ENCODE measurements at regions not wholly inside any gene's neighbourhood (a gene's known extent, or its start where the extent isn't known, plus 50 kb on each side); places are given as distances from the start of the nearest gene placed in this dataset.

DNA sequence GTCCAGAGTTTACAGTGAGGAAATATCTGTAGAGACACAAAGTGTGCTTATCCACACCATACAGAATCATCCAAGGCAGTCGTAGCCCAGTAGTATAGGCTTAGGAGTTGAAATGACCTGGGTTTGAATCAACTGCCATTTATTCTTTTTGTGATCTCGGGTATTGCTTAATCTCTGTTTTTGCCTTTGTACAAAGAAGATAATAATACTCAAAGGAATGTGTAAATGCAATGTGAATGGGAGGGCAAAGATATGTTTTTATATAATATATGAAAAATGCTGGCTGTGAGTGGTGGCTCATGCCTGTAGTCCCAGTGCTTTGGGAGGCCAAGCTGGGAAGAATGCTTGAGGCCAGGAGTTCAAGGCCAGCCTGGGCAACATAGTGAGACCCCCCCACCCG, 141.1 kb downstream of the SPATA31D1 start:
- TF ChIP-seq, protein P1, sequence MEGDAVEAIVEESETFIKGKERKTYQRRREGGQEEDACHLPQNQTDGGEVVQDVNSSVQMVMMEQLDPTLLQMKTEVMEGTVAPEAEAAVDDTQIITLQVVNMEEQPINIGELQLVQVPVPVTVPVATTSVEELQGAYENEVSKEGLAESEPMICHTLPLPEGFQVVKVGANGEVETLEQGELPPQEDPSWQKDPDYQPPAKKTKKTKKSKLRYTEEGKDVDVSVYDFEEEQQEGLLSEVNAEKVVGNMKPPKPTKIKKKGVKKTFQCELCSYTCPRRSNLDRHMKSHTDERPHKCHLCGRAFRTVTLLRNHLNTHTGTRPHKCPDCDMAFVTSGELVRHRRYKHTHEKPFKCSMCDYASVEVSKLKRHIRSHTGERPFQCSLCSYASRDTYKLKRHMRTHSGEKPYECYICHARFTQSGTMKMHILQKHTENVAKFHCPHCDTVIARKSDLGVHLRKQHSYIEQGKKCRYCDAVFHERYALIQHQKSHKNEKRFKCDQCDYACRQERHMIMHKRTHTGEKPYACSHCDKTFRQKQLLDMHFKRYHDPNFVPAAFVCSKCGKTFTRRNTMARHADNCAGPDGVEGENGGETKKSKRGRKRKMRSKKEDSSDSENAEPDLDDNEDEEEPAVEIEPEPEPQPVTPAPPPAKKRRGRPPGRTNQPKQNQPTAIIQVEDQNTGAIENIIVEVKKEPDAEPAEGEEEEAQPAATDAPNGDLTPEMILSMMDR (IDR thresholded peaks at IDR 0.05; ENCODE audit: poor library complexity, severe bottlenecking) = no peak
- ATAC-seq (ENCODE audit: low read depth) (no peak), DNase-seq (ENCODE audit: low spot score) (no peak)
- Histone ChIP-seq H3K4me3 (ENCODE audit: severe bottlenecking) (no peak overlapping the region), H3K27me3 (ENCODE audit: insufficient read depth, poor library complexity, severe bottlenecking) (no peaks in the 10 kb centered on the region), H3K27ac (ENCODE audit: poor library complexity, severe bottlenecking) (no peak overlapping the region), H3K4me1 (ENCODE audit: insufficient read depth, poor library complexity, severe bottlenecking) (no peaks in the 10 kb centered on the region), H3K36me3 (ENCODE audit: low read depth) (no peaks in the 10 kb centered on the region), H3K9me3 (ENCODE audit: severe bottlenecking) (no peaks in the 10 kb centered on the region)

DNA sequence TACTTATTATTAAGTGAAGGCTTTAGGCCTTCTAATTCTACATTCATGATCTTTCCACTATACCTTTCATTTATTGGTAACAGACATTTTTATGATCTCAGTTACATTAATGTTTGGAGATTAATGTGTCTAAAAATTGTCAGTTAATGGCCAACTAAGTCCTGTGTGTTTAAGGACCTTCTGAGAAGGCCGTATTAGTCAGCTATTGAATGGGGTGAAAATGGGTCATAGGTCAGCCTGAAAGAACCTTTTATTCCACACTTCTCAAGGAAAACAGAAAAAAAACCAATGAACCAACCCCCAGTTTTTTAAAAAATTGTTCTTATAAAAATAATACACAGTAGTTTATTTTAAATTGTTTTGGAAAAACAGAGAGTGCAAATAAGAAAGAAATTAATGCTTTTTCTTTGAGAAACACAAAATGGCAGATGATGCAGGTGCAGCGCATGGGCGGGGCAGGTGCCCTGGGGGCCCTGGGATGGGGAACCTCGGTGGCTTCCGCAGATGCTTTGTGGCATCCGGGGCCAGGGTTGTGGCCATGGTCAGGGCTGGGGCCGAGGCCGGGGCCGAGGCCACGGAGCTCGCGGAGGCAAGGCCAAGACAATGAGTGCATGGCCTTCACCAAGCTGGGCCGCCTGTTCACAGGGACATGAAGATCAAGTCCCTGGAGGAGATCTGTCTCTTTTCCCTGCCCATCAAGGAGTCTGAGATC, 141.9 kb downstream of the SPATA31D1 start:
- TF ChIP-seq, protein P1 (IDR thresholded peaks at IDR 0.05; ENCODE audit: poor library complexity, severe bottlenecking) = no peak
- H3K4me1 ChIP-seq (ENCODE audit: insufficient read depth, poor library complexity, severe bottlenecking) = no peaks in the 10 kb centered on the region
- no peak for ATAC-seq (ENCODE audit: low read depth)
- H3K27ac ChIP-seq (ENCODE audit: poor library complexity, severe bottlenecking) = no peak overlapping the region
- no peaks in the 10 kb centered on the region for H3K27me3 ChIP-seq (ENCODE audit: insufficient read depth, poor library complexity, severe bottlenecking)
- no peaks in the 10 kb centered on the region for H3K36me3 ChIP-seq (ENCODE audit: low read depth)
- H3K9me3 ChIP-seq (ENCODE audit: severe bottlenecking) = no peaks in the 10 kb centered on the region
- no peak overlapping the region for H3K4me3 ChIP-seq (ENCODE audit: severe bottlenecking)
- no peak for DNase-seq (ENCODE audit: low spot score)

DNA sequence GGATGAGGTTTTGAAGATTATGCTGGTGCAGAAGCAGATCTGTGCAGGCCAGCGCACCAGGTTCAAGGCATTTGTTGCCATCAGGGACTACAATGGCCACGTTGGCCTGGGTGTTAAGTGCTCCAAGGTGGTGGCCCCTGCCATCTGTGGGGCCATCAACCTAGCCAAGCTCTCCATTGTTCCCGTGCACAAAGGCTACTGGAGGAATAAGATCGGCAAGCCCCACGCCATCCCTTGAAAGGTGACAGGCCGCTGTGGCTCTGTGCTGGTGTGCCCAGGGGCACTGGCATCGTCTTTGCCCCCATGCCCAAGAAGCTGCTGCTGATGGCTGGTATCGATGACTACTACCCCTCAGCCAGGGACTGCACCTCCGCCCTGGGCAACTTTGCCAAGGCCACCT, 142.5 kb downstream of the SPATA31D1 start:
- Histone ChIP-seq H3K4me3 (ENCODE audit: severe bottlenecking) (no peak overlapping the region), H3K27me3 (ENCODE audit: insufficient read depth, poor library complexity, severe bottlenecking) (no peaks in the 10 kb centered on the region), H3K9me3 (ENCODE audit: severe bottlenecking) (no peaks in the 10 kb centered on the region), H3K36me3 (ENCODE audit: low read depth) (no peaks in the 10 kb centered on the region), H3K4me1 (ENCODE audit: insufficient read depth, poor library complexity, severe bottlenecking) (no peaks in the 10 kb centered on the region), H3K27ac (ENCODE audit: poor library complexity, severe bottlenecking) (no peak overlapping the region)
- TF ChIP-seq, protein P1 (IDR thresholded peaks at IDR 0.05; ENCODE audit: poor library complexity, severe bottlenecking) = no peak
- no peak for DNase-seq (ENCODE audit: low spot score)
- ATAC-seq (ENCODE audit: low read depth) = no peak

DNA sequence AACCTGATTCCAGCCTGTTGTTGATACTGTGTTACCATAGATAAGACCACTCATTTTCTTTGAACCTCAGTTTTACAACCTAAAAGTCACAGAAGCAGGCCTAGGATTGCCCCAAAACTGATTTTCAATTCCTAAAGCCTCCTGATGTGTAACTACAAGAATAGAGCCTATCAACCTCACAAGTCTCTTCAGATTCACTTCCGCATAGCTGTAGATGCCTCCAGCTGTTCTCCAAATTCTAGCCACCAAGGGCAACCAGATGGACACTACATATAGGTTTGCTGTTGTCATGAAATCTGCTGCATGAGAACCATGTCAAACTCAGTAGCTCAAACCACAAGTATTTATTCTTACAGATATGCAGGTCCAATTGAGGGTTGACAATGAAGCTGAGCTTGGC, 143.5 kb downstream of the SPATA31D1 start:
- H3K27ac ChIP-seq (ENCODE audit: poor library complexity, severe bottlenecking) = no peak overlapping the region
- H3K27me3 ChIP-seq (ENCODE audit: insufficient read depth, poor library complexity, severe bottlenecking) = no peaks in the 10 kb centered on the region
- TF ChIP-seq, protein P1 (IDR thresholded peaks at IDR 0.05; ENCODE audit: poor library complexity, severe bottlenecking) = no peak
- no peak overlapping the region for H3K4me3 ChIP-seq (ENCODE audit: severe bottlenecking)
- H3K9me3 ChIP-seq (ENCODE audit: severe bottlenecking) = no peaks in the 10 kb centered on the region
- no peaks in the 10 kb centered on the region for H3K36me3 ChIP-seq (ENCODE audit: low read depth)
- no peak for DNase-seq (ENCODE audit: low spot score)
- no peaks in the 10 kb centered on the region for H3K4me1 ChIP-seq (ENCODE audit: insufficient read depth, poor library complexity, severe bottlenecking)
- no peak for ATAC-seq (ENCODE audit: low read depth)

DNA sequence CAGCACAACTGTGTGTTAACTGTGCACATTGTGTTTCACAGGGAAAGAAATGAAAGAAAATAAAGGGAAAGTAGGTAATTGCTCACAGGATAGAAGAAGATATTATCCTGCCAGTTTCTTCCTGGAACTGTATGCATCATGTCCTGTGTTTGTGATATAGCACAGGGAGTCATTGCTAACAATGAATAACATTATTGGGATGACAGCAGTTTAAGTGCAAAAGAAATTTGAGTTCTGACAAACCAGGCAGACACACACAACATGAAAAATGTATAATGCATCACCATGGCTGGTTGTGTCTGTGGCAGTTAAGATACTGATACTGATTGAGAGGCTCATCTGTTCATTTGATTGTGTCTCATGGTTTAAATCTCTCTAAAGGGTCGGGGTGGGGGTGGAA, 145.4 kb downstream of the SPATA31D1 start:
- ATAC-seq (ENCODE audit: low read depth) (no peak), DNase-seq (ENCODE audit: low spot score) (no peak)
- Histone ChIP-seq H3K4me1 (ENCODE audit: insufficient read depth, poor library complexity, severe bottlenecking) (no peaks in the 10 kb centered on the region), H3K36me3 (ENCODE audit: low read depth) (no peaks in the 10 kb centered on the region), H3K4me3 (ENCODE audit: severe bottlenecking) (no peak overlapping the region), H3K27me3 (ENCODE audit: insufficient read depth, poor library complexity, severe bottlenecking) (no peaks in the 10 kb centered on the region), H3K27ac (ENCODE audit: poor library complexity, severe bottlenecking) (no peak overlapping the region), H3K9me3 (ENCODE audit: severe bottlenecking) (no peaks in the 10 kb centered on the region)
- TF ChIP-seq, protein P1 (IDR thresholded peaks at IDR 0.05; ENCODE audit: poor library complexity, severe bottlenecking) = no peak

Measured in RWPE2 (cell line).